Breast epithelium (tissue), 4 donors: ENCODE measurements at regions not wholly inside any gene's neighbourhood (a gene's known extent, or its start where the extent isn't known, plus 50 kb on each side); places are given as distances from the start of the nearest gene placed in this dataset.

Experiments
- DNase-seq, 2 donors: peaks; one replicate each; pipeline ENCODE4 v3.0.0-alpha.2; 2019; ENCODE audit warnings: low spot score in 2 of 2
- H3K27ac ChIP-seq, 2 donors: fragments of 200-600 bp; sonication (generic) in 1 of 2; one replicate each; pipeline ENCODE4 v1.5.1; 2016 to 2019; ENCODE audit warnings: mild to moderate bottlenecking in 1 of 2
- H3K27me3 ChIP-seq, 2 donors: fragments of 200-600 bp; sonication (generic) in 1 of 2; one replicate each; pipeline versions ENCODE4 v1.5.1 to v1.6.0; 2017 to 2019; ENCODE audit warnings: control low read depth in 1 of 2, mild to moderate bottlenecking in 1 of 2
- H3K36me3 ChIP-seq: fragments of 200-600 bp; one replicate; pipeline ENCODE4 v1.5.1; 2019
- H3K4me1 ChIP-seq, 2 donors: fragments of 200-600 bp; sonication (generic); one replicate each; pipeline ENCODE4 v1.5.1; 2016 to 2019; ENCODE audit warnings: control low read depth in 1 of 2
- H3K4me3 ChIP-seq, 3 donors: fragments of 200-600 bp; sonication (generic); 1 replicate in 2 of 3; 2 replicates in 1 of 3; pipeline ENCODE4 v1.5.1; 2016 to 2019; ENCODE audit warnings: mild to moderate bottlenecking in 3 of 3, moderate library complexity in 2 of 3
- H3K9me3 ChIP-seq, 2 donors: fragments of 200-600 bp; sonication (generic) in 1 of 2; one replicate each; pipeline ENCODE4 v1.5.1; 2016 to 2019; ENCODE audit warnings: control low read depth in 1 of 2
- POLR2A ChIP-seq: fragments of 450-650 bp; IDR thresholded peaks from one replicate; pipeline ENCODE4 v1.6.1; 2016; ENCODE audit warnings: antibody characterized with exemption, mild to moderate bottlenecking, moderate library complexity
- POLR2AphosphoS5 ChIP-seq, 3 donors: sonication (generic); formaldehyde crosslinking; IDR thresholded peaks; one replicate each; pipeline ENCODE4 v1.6.1; 2017; ENCODE audit warnings: antibody characterized with exemption in 3 of 3
- intact Hi-C: fragments of 100-400 bp; cut with DNase I; formaldehyde crosslinking; loops from one replicate; pipeline ENCODE4 v1.15.1; 2023; ENCODE audit warnings: low total_unique reads
- TF ChIP-seq, protein P1 (sequence below), 3 donors: fragments of 450-650 bp; IDR thresholded peaks; one replicate each; pipeline ENCODE4 v1.5.1; 2016 to 2017; ENCODE audit warnings: antibody characterized with exemption in 3 of 3, mild to moderate bottlenecking in 3 of 3, moderate library complexity in 3 of 3

DNA sequence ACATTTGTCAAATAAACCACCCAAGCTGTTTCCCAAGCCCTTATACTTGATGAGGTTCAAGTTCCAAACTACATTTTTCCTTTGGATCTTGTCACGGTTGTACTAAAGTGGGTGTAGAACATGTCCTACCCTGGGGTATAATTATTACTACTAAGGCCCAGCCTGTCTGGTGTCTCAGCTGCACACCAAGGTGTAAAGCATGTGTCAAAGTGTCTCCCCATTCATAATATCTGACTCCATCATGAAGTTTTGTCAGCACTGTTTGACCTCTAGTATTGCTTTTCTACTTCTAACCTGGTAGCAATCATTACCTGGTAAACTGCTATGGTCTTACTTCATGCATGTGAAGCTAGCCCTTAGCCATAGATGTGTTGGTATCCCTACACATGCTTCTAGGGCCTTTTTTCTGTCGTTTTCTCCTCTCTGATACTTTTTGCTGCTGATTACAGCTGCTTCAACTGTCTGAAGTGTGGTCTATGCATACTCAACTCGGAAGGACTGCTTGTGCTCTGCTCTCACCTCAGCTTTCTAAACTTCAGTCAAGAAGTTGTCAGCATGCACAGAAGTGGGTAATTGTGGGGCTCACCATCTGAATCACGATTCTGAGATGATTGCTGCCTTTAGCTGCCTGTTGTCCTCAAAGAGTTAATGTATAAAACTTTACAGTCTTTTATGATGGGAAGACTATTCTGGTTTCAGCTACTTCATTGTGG is 445.7 kb upstream of the TRIB2 start:
- H3K9me3 ChIP-seq: no peaks in the 10 kb centered on the region
- H3K36me3 ChIP-seq: no peaks in the 10 kb centered on the region
- DNase-seq: no peak
- no peaks in the 10 kb centered on the region for H3K27me3 ChIP-seq
- H3K27ac ChIP-seq: no peak overlapping the region
- intact Hi-C loops: no loop called here
- no peaks in the 10 kb centered on the region for H3K4me1 ChIP-seq
- H3K4me3 ChIP-seq: no peak overlapping the region
- TF ChIP-seq, protein P1, sequence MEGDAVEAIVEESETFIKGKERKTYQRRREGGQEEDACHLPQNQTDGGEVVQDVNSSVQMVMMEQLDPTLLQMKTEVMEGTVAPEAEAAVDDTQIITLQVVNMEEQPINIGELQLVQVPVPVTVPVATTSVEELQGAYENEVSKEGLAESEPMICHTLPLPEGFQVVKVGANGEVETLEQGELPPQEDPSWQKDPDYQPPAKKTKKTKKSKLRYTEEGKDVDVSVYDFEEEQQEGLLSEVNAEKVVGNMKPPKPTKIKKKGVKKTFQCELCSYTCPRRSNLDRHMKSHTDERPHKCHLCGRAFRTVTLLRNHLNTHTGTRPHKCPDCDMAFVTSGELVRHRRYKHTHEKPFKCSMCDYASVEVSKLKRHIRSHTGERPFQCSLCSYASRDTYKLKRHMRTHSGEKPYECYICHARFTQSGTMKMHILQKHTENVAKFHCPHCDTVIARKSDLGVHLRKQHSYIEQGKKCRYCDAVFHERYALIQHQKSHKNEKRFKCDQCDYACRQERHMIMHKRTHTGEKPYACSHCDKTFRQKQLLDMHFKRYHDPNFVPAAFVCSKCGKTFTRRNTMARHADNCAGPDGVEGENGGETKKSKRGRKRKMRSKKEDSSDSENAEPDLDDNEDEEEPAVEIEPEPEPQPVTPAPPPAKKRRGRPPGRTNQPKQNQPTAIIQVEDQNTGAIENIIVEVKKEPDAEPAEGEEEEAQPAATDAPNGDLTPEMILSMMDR (IDR thresholded peaks at IDR 0.05): no peak
- TF ChIP-seq POLR2AphosphoS5 (IDR thresholded peaks at IDR 0.05): no peak
- TF ChIP-seq POLR2A: no peak

DNA sequence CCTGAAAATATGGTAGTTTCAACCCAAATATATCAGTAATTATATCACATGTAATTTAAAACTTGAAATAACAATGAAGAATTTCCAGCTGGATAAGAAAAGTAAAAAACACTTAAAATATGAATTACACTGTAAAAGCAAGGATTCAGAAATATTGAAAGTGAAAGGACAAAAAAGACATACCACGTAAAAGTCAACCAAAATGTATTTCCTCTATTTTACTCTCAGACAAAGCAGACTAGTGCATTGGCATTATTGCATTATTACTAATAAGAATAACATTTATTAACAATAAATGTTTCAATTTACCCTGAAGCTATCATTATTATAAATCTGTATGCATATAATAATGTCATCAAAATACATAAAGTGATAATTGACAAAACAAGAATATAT is 445.1 kb upstream of the TRIB2 start:
- H3K4me1 ChIP-seq: no peaks in the 10 kb centered on the region
- no peak overlapping the region for H3K27ac ChIP-seq
- no peaks in the 10 kb centered on the region for H3K9me3 ChIP-seq
- no peak overlapping the region for H3K4me3 ChIP-seq
- no peak for DNase-seq
- no peaks in the 10 kb centered on the region for H3K36me3 ChIP-seq
- no peak for TF ChIP-seq POLR2AphosphoS5 (IDR thresholded peaks at IDR 0.05)
- TF ChIP-seq POLR2A: no peak
- TF ChIP-seq, protein P1 (IDR thresholded peaks at IDR 0.05): no peak
- intact Hi-C loops: no loop called here
- no peaks in the 10 kb centered on the region for H3K27me3 ChIP-seq

DNA sequence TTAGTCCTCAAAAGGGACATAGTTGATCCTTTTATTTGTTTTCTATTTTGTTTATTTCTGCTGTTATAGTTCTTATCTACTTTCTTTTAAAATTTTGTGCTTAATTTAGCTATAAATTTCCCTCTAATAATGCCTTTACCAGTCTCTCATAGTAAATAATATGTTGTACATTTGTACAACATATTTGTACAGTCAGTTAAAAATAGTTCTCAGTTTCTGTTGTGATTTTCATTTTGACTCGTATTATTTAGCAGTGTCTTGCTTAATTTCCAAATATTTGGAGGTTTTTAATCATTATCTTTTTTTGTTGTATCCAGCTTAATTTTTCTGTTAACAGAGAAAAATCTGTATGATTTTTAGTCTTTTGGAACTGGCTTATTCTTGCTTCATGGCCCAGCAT is 443.6 kb upstream of the TRIB2 start:
- no peaks in the 10 kb centered on the region for H3K4me1 ChIP-seq
- no peak overlapping the region for H3K27ac ChIP-seq
- H3K4me3 ChIP-seq: no peak overlapping the region
- no peaks in the 10 kb centered on the region for H3K36me3 ChIP-seq
- H3K27me3 ChIP-seq: no peaks in the 10 kb centered on the region
- intact Hi-C loops: no loop called here
- no peak for TF ChIP-seq POLR2AphosphoS5 (IDR thresholded peaks at IDR 0.05)
- TF ChIP-seq, protein P1 (IDR thresholded peaks at IDR 0.05): no peak
- no peak for TF ChIP-seq POLR2A
- DNase-seq: no peak
- H3K9me3 ChIP-seq: no peaks in the 10 kb centered on the region

DNA sequence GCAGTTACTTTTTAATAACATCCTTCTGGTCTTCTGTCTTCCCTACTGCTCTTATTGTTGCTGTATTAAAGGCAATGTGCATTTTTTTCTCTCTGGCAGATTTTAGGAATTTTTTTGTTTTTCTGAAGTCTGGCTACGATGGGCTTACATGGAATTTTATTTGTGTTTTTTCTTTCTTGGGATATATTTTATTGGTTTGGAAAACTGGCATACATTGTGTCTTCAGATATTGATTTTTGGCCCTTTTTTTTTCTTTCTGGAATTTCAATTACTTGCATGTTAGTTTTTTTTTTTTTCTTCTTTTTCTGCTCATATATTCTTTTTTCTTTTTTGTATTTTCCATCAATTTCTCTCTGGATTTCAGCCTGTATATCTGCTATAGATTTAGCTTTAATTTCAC is 442.1 kb upstream of the TRIB2 start:
- Histone ChIP-seq H3K36me3 (no peaks in the 10 kb centered on the region), H3K27me3 (no peaks in the 10 kb centered on the region), H3K9me3 (no peaks in the 10 kb centered on the region), H3K27ac (no peak overlapping the region), H3K4me1 (no peaks in the 10 kb centered on the region), H3K4me3 (no peak overlapping the region)
- intact Hi-C loops: no loop called here
- no peak for DNase-seq
- TF ChIP-seq, protein P1 (IDR thresholded peaks at IDR 0.05): no peak
- no peak for TF ChIP-seq POLR2AphosphoS5 (IDR thresholded peaks at IDR 0.05)
- no peak for TF ChIP-seq POLR2A

DNA sequence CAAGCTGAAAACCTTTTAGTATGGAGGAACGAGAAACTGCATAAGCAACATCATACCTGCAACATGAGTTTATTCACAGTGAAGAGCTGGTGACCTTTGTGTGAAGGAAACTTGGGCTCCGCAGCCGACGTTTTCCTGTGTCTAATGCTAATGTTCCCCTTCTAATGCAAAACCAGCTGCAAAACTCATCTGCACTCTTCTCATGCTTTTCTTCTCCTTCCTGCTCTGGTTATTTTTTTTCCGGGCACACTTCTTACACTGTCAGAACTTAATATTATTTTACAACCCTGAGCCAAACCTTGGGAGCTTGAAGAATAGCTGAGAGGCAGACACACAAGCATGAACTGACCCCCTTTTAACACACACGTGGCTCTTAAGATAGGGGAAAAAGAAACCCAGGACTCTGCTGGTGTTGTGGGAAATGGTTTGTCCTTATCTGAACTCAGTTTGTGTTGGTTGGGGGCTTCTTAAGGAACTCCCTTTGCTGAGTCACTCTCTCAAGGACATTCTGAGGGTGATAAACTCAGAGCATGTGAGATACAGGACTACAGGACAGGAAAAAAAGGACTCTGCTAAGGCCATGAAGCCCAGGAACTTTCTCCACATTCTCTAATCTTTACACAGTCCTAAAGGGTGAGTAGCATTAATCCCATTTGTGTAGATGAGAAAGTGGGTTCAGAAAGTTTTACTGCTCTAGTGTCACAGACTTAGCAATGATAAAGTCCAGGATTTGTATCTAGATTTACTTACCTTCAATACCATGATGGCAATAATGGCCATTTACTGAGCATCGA is 439.3 kb upstream of the TRIB2 start:
- no peak overlapping the region for H3K4me3 ChIP-seq
- H3K9me3 ChIP-seq: no peaks in the 10 kb centered on the region
- H3K4me1 ChIP-seq: no peaks in the 10 kb centered on the region
- TF ChIP-seq, protein P1 (IDR thresholded peaks at IDR 0.05): no peak
- no peak for TF ChIP-seq POLR2A
- TF ChIP-seq POLR2AphosphoS5 (IDR thresholded peaks at IDR 0.05): no peak
- H3K27ac ChIP-seq: no peak overlapping the region
- H3K27me3 ChIP-seq: no peaks in the 10 kb centered on the region
- H3K36me3 ChIP-seq: no peaks in the 10 kb centered on the region
- intact Hi-C loops: no loop called here
- no peak for DNase-seq
